ENCODE measurements at regions not wholly inside any gene's neighbourhood (a gene's known extent, or its start where the extent isn't known, plus 50 kb on each side); places are given as distances from the start of the nearest gene placed in this dataset.

DNA sequence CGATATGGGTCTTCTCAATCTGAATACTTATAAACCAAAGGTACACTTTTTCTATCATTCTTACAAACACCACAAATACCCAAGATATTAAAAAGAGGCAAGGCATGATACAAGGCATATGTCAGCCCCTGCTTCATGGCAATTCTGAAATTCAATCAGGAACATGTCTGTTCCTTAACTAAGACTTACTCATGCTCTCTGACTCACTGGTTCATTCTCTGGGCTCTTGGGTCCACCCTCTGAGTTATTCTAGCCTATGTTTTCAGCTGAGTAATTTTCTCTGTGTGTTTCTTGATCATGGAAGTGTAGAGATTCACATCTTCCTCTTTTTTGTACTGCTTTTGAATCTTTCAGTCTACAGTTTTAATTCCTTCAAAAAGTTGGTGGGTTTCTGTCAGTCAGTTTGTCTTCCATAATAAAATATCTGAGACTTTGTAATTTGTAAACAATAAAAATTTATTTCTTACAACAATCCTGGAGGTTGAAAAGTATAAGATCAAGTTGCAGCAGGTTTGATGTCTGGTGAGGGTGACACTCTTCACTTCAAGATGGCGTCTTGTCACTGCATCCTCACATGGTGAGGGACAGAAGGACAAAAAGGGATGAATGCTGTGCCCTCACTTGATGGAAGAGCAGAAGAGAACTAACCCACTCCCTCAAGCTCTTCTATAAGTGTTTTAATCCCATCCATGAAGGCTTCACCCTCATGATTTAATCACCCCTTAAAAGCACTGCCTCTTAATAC is 211.7 kb downstream of the FAM76B start:
- DNase-seq = peak; percentile 9

DNA sequence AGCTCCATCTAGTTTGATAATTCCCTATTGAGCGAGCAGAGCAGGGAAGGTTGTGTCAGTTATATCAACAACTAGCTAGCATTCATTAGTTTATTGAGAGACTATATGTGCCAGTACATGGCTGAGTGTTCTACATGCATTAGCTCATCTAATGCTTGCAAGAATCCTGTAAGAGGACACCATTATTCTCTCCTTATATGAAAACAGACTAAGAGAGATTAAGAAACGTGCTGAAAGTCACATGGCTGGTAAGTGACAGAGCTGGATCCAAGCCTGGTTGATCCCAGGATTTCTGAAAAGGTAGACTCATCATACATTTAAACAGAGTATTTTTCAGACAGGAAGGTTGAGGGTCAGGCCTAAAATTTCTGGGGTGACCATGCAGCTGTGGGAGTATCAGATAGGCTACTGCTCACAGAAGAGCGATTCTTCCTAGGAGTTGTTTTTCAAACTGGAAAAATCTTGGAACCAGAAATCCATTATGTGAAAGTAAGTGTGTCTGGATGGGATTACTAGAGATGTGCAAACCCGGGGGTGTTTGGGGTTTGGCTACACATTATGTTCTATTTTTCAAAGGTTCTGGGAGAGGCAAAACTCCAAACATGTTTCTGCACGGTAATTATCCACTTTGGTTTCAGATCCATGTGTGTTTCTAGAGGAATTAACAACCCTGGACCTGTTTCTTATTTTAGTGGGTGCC is 213.3 kb downstream of the FAM76B start:
- no peak for DNase-seq

DNA sequence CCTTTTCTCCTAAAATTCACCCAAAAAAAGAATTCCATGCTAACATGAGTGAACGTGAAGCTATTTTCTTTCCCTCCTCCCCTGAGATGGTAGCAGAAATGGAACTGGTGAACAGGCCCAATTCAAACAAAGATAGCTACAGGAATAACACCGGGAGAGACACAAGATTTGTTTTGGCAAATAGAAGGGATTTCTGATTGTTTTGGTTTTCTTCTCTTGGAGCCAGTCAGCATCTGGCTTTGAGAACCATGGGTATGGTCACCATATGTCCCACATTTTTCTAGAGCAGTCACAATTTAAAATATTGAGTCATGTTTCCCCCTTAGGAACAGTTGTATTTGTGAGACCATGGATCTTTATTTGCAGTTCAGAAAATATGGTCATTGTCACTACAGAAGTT is 214.1 kb downstream of the FAM76B start:
- peak; percentile 87 for DNase-seq

DNA sequence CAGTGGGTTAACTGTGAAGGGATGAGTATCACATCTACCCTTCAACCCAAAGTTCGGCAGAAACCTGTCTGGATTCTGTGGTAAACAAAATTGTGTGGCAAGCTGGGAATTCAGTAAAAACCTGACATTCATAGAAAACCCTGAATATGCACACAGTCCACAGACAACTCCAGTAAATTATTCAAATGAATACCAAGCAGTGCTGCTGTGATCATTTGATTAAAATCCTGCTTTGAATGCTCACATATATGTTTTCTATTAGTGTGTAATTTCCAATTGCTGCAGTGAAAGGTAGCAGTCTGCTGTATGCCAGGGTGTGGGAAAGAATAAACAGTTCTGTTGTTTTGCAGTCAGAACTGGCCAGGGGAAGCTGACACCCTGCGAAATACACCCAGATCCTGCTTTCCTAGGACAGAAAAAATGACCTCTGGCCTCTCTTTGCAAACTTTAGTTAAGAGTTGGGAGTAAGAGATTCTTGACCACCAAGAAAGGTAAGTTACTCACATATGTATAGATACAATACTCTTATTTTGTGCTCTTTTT is 217.8 kb downstream of the FAM76B start:
- no peak for DNase-seq

DNA sequence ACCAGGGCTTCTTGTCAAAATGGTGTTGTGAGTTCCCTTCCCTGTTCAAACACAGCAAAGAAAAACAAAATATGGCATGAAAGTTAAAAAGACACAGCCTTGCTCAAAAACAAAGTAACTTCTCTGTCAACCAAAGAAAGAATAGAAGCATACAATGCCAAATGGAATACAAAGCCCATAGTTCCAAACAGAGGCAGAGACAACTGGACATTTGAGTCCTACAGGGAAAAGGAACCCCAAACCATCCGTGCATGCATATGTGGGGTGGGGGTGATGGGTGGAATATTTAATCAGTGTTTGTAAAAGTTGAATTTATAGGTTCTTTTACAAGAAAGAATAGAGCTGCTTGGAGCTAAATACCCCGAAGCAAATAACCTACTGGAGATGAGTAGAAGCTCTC is 218.7 kb downstream of the FAM76B start:
- no peak for DNase-seq

DNA sequence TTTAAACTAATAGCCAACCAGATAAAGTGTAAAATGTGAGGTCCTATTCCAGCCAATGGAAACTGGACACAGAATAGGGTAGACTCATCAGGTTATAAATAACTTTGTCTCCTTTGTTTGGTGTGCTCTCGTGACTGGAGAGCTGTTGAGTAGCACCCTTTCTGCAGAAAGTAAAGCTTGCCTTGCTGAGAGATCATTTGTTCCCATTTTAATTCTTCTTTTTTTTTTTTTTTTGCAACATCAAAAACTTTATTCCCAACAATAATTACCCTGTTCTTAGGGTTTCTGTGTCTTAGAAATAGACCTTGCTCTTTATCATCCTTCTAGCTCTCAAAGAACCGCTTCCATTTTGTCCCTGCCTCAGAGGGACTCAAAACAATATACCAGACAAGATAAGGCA is 220.4 kb downstream of the FAM76B start:
- no peak for DNase-seq

DNA sequence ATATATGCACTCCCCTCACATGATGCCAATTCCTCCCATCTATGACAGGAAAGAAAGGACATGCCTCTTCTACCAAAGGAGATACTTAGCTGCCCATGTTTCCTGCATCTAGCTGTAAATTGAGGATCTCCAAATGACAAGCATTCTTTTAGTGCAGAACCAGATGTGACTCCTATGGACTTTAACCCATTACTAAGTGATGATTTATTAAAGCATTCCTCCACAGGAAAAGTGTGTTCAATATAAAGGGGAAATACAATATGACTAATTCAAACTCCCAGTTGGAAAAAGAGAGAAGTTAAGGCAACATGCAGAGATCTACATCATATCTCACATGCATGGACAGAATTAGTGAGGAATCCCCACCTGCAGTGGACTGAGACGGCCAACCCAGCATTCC is 221.3 kb downstream of the FAM76B start:
- no peak for DNase-seq

DNA sequence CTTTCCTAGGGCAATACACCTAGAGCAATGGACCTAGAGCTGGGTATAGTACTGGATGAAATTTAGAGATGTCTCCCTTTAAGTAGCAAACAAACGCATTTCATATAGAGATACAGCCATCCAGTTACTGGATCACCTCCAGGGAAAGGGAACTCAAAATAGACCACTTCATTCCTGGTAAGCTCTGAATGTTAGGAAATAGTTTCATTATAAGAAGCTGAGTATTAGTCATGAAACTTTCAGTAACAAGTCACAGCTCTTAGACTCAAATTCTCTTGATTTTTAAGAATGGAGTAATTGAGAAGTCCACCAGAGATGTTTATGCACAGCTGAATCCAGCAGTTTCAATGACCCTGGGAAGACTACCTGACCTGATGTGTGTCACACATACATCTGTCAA is 221.9 kb downstream of the FAM76B start:
- DNase-seq = no peak

DNA sequence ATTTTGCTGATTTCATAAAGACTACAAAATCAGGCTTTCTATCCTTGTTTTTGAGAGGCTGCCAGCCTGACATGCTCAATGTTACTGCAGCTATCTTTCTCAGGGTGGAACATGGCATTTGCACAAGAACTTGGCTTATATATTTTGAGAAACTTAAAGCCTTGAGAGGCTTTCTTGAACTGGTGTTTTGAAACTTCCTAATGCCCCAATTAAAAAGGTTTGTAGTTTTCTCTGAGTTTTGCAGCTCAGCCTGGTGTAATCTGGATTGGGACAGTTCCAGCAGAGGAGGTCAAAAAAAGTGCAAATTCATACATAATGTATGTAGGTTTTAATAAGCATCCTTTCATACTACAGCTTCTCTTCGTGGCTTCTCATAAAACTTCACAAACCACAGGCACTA is 223.4 kb downstream of the FAM76B start:
- DNase-seq = no peak

DNA sequence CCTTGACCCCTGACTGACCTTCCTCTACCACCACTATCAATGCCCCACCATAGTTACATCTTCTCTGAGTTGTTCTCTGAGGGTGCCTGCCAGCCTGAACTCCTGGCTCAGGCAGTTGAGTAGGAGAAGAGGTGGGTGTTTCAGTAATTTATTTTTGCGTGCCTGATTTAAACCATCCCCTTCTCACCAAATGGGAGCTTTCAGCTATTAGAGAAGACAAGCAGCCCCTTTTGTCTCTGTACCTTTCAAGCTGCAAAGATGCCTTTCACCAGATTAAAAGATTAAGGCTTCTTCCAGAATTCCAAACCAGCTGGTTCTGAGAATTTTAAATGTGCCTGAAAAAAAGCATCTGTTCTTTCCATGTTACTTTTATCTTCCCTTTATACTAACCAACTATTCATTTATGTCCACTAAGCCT is 223.8 kb downstream of the FAM76B start:
- no peak for DNase-seq

DNA sequence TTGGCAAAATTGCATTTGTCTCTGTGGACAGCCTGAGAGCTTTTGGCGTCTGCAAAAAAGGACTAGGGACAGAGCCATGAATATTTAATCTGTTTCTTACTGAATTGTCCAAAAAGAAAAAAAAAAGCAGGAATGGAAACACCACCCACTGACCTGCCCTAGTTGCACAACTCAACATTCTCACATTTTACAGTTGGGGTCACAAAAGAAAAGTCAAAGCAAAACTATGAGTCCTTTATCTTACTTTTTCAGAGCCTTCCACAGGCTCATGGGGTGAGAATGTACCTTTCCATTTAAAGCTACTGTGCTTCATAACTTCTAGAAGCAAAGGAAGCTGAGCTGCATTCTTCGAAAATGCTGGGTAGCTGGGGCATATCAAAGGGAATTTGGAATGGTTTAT is 225.7 kb downstream of the FAM76B start:
- DNase-seq = no peak

DNA sequence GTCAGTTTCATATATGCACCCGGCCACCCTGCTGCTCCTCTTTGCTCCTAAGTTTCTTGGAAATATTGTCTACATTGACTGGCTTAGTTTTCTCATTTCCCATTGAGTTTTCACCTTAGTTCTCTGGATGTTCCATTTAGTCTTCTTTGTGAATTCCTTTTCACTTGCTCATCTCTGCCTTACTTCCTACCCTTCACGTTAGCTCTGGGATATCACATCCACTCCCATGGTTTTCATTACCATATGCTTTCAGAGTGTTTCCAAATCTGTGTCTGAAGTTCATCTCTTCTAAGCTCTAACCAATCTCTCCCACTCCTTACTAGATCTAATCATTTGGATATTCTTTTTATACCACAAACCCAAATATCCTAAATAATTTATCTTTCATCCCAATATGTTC is 226.4 kb downstream of the FAM76B start:
- no peak for DNase-seq

DNA sequence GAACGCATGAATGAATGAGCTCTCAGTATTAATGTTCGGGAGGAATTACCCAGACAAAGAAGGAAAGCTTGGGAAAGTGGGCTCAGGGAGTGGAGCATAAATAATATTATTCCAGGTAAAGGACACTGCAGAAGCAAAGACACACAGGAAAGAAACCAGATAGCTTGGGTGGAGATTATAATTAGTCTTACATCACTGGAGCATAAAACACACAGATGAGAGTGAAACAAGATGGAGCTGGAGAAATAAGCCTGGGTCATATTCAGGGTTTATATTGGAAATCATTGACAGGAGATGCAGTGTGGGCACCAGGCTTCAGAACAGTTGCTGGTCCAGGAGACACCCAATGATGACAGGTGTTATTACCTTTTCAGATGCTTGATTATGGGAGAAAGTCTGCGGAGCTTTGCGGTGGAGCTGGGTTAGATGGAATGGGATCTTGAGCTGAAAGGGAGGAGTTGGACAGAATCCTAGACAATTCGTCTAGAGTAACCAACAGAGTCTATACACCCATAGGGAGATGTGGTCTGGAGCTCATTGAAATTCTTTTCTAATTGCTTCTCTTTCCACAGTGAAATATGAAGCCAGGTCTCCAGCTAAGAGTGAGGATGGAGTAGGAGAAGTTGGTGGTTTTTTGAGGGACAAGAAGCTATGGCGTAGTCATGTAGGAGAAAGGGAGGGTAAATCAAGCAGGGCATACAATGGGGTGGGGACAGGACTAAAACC is 227.2 kb downstream of the FAM76B start:
- no peak for DNase-seq

DNA sequence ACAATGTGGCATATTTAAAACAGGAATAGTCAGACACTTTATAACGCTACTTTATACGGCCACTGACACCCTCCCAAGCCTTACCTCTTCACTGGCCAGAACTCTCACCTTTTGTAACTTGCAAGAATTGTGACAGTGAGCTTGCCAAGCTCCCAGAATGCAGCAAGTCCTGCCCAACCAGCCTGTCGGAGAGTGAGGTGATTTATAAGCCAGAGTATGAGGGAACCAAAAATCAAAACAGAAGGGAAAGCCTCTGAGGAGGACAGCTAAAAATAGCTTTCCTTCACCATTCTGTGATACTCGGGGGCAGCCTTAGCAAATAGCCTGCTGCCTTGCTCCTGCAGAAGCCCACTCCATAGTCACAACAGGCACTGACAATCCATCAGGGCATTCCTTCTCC is 229.7 kb downstream of the FAM76B start:
- DNase-seq = no peak

DNA sequence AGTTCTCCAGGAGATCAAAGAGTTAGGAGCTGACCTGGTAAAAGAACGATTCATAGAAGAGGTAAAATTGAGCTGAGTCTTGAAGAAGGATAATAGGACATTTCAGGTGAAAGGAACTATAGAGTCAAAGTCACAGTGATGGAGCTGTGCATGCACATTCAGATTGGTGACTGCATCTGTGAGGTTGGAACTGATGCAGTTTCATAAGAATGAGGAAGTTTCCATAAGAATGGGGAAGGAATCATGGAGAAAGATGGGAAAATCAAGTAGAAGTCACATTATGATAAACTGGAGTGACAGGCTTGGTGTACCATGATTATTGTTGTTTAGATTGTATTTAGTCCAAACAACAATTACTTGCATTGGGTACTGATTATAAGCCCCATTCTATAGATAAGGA is 232.2 kb downstream of the FAM76B start:
- no peak for DNase-seq

DNA sequence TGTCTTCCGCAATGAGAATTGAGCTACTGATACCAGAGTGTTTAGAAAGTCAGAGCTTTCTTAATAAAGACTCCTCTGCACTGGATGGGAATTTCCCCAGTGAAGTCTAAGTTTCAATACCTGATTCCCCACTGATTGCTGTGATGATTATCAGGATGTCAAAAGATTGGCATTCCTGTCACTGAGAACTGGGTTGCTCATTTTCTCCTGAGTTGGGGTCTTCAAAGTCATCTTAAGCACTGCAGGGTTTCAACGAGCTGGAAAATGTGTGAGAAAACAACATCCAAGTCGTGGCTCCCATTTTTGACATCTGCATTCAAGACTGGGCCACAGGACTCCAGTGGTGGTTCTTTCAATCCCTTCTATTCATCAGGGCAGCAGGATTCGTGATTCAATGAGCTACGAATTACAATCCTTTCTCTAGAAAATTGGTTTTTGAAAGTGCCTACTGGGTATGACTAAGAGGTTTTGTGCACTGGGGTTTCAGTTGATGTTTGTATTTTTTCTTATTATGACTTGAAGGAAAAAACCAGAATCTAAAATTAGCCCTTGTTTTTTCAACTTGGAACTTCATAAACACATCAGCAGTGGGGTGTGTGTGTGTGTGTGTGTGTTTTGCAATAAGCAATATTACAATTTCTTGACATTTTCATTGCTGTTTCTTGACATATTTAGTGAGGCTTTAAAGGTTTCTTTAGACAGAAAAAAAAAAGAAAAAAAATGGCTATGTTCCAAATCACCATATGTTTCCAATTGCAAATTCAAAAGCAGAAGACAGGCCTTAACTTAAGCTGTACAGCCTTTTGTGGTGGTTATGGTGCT is 233.0 kb downstream of the FAM76B start:
- peak; percentile 65 for DNase-seq

DNA sequence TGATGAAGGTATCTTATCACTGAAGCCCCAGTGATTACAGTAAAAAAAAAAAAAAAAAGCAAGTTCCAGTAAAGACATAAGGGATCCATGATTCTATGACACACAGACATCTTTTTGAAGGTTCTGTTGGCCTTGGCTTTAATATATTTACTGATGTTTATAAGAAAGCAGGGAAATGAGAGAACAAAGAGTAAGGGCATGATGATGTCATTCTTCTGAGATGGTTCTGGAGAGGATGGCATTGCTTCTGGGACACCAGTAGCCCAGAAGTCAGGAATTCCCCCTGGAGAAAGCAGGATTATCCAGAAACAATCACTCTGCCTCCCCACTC is 233.6 kb downstream of the FAM76B start:
- DNase-seq = no peak

DNA sequence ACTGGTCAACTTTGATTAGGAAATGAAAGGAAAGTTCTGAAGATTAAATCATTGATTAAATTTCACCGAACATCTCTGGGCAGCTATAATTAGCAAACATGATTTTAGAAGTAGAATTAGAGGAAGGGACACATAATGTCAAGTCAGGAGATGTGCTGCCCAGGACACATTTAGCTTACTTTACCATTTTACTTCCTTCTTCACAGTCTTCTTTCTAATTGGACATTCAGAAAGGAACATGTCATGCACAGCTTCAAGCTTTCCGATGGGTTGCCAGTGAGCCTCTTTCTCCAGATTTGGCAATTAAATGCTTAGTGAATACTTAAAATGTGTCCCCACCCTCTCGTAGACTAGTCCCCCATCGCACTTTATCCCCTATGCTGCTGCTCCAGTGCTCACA is 234.7 kb downstream of the FAM76B start:
- DNase-seq = no peak

DNA sequence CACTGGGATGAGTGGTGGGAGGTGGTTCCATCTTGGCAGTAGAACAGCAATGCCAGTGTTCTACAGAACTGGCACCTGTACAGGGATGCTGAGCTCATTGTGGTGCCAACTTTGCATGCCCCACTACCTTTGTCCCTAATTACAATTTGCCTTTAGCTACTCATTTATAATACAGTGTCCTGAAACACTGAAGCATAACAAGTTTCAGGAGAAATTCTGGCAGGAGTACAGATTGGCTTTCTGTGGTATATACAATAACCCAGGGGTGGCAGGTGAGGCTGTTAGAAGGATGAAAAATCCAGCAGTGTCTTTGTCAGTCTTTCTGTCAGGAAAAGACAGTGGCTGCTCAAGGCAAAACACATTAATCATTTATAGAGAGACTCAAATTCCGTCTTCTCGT is 240.3 kb downstream of the FAM76B start:
- peak; percentile 63 for DNase-seq

DNA sequence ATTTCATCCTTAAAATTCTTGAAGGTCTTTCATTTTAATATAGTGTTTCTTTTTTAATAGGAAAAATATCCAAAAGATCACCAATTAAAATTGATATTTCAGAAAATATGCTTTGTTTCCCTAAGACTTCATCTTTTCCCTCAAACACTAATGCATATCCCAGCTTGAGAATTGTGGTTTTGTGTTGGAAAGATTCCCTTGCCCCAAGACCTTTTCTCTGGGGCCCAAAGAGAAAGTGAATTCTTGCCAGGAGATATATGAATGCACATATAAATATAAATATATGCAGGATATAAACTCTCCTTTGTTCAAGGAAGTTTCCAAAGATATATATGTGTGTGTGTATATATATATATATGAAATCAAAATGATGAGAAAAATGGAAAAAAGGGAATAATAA is 241.2 kb downstream of the FAM76B start:
- DNase-seq = no peak

DNA sequence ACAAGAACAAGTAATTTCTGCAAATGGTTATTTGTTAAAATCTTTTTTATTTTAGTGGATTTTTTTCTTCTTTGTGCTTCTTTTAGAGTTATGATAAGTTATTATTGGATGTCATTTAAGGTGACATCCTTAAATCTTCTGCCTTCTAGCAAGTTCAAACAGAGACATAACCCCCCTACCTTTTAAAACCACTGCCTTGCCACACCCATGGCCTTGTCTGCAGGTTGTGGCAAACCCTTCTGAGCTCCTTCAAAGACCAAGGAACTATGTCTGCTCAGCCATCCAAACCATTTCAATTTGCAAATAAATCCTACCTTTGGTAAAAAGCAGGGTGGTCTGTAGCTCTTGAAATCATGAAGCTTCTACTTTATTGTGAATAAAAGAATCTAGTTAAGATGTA is 241.6 kb downstream of the FAM76B start:
- no peak for DNase-seq

DNA sequence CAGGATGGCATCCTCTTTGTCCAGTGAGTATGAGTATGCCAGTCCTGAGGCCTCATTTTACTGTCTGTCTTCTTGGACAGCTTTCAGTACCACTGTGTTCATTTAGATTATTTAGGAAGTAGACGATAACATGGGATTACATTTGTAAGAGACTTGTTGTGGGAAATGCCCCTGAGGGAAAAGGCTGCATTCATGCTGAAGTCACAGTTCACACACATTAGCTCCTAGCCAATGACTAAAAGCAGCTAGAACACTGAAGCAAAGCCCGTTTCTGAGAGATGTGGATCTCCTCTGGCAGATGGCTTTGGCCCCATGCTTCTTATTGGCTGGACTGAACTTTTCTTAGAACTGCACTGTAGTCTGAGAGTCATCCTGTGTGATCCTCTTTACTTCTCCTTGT is 242.4 kb downstream of the FAM76B start:
- no peak for DNase-seq
